HG02943 (cell line): ENCODE measurements at regions not wholly inside any gene's neighbourhood (a gene's known extent, or its start where the extent isn't known, plus 50 kb on each side); places are given as distances from the start of the nearest gene placed in this dataset.

Experiments used
- ATAC-seq: cut with Tn5 transposase; IDR thresholded peaks from one replicate; pipeline ENCODE4 v1.9.1; 2021; ENCODE audit warnings: mild to moderate bottlenecking, low read depth, moderate library complexity; ENCODE audit not compliant: unreplicated experiment

DNA sequence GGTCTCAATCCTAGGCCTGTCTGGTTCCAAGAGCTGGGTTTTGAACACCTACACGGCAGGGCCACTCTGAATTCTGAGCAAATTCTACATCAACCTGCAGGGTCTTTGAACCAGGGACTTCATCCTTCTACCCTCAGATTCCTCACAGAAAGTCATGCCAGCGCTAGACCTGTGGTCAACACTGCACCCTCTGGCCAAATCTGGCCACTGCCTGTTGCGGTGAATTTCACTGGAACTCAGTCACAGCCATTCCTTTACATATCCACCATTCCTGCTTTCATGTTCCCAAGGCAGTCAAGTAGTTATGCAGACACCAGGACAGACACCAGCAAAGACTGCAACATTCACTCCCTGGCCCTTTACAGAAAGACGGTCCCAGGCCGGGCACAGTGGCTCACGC lies 144.6 kb downstream of the C16orf95 start:
- no peak for ATAC-seq

DNA sequence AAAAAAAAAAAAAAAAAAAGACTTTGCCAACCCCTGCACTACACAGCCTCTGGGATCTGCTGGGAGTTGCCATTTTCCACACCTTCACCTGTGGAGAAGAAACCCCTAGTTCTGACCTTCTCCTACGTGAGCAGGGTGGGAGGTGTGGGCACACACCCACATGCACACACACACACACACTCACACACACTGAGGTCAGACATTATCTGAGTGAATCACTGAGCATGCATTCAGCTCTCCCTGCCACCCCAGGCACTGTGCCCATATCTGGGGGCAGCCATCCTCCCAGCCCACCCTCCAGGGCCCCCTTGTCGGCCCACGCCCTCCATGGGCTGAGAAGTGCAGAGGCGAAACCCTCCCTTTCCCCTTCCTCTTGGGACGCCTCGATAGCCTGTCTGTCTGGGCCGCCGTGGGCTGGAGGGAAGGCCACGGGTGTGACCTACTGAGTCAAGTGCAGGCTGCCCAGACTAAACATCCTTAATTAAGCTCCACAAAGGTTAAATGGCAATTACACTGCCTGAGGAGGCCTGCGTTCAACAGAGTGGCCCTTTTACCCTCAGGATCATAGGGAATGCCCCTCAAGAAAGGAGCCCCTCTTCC lies 143.8 kb downstream of the C16orf95 start:
- no peak for ATAC-seq

DNA sequence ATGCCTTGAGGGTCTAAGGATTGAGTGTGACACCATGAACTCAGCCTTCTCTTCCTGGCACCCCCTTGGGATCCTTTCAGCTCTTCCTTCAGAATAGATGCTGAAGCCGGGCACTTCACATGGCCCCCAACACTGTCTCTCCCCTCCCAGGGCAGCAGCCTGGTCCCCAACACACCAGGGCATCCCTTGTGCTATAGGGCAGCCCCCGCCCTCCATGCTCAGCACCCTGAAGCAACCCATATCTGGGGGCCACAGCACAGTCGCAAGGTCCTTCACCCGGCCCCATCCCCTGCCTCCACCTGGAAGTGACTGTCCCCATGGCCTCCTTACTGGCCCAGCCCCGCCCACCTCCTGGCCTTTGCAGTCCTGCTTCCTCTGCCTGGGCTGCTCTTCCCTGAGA lies 143.1 kb downstream of the C16orf95 start:
- ATAC-seq, result no peak

DNA sequence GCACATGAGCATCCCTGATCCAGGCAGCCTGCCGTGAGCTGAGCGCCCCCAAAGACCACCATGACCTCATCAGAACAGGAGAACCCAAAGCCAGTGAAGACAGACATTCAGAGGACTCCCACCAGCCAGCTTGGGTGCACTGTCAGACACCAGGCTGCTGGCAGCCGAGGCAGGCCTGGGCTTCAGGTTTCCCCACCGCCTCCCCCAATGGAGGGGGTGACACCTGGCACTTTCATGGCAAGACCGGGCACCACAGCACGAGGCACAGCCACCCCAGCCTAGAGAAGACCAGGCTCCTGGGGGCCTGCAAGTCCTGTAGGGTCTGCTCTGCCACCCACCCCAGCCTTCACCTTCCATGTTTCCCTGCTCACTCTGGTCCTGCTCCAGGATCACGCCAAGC lies 140.5 kb downstream of the C16orf95 start:
- ATAC-seq, result no peak

DNA sequence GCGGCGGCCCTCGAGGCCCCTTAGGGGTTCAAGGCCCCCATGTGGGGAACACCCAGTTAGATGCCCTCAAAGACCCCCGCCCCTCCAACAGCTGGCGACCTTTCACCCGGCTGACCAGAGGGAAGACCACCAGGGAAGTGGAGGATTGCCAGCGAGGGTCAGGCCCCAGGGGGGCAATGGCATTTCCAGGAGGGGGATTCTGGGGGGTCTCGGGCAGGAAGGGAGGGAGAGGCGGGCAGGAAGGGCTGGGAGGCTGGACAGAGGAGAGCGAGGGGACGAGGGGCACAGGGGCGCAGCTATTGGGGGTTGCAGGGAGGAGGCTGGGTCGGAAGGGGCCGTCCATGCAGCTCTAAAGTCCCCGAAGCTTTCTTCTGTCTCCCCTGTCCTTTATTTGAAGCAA lies 139.5 kb downstream of the C16orf95 start:
- ATAC-seq, result no peak

DNA sequence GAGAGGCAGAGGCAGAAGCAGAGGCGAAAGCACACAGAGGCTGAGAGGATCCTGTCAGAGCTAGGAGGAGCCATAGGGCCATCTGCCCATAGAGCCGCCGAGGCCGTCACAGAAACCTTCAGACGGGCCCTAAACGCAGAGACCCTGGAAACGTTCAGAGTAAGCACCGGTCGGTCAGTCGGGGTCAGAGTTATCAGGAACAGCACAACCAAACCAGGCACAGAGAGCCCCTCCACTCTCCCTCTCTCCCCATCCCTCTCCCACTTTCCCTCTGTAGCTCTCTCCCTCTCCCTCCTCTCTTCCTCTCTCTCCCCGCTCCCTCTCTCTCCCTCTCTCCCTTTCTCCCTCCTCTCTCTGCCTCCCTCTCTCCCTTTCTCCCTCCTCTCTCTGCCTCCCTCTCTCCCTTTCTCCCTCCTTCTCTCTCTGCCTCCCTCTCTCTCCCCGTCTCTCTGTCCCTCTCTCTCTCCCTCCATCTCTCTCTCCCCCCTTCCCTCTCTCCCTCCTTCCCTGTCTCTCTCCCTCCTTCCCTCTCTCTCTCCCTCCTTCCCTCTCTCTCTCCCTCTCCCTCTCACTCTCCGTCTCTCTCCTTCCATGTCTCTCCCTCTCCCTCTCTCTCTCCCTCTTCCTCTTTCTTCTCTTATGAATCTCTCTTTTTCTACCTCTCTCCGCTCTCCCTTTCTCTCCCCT lies 138.9 kb downstream of the C16orf95 start:
- no peak for ATAC-seq

DNA sequence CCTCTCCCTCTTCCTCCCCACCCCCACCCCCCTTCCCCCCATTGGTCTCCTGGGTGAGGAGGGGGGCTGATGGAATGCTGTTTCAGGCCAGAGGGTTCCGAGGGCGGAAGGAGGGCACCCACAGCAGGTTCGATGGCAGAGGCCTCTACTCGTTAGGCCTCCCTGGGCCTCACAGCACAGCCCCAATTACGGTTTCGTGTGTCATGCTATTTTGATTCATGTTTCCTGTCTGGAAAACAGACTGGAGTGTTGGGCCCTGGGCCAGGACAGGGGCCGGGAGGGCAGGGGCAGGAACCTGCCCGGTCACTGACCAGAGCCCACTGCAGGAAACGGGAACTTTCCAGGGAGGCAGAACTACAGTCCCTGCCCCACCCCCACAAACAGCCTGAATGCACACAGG lies 138.2 kb downstream of the C16orf95 start:
- ATAC-seq, result no peak

DNA sequence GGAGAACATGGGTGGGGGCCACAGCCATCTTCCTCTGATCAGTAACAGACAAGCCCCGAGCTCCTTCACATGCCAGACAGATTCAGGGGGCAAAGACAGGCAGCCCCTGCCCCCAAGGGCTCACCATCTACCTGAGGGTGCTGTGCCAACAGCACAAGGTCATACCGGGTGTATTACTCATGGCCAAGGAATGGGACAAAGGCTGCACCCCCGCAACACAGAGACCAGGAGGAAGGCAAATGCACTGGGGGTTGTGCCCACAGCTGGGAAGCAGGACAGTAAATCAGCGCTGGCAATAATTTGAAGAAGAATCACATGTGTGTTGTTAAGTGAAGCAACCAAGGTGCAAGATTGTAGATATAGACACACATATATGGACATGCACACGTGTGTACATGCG lies 137.1 kb downstream of the C16orf95 start:
- no peak for ATAC-seq

DNA sequence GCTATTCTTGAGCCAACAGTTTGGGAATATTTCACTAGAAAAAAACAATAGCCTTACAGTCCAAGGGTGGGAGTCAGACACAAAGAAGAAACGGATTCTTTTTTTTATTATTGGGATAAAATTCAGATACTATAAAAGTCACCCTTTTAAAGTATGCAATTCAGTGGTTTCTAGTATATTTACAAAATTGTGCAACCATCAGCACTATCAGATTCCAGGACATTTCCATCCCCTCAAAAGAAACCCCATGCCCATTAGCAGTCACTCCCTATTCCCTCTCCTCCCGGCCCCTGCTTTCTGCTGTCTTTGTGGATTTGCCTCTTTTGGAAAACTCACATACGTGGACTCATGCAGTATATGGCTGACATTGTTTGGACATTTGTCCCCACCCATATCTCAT lies 134.4 kb downstream of the C16orf95 start:
- no peak for ATAC-seq

DNA sequence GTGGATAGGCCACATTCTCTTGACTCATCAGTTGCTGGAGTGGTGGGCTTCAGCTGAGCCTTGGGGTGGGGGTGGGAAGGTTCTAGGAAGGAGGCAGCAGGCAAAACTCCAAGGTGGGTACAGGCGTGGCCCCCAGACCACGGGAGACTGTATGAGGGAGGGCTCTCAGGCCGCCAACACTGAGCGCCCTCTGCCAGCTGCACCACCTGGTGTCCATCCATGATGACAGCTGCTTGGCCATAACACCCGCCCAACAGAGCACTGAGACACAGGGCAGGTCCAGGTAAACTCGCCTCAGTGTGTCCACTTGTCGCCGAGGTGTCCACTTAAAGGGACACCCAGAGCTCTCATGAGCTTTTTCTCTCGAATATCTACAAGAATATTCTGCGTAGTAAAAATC lies 133.5 kb downstream of the C16orf95 start:
- ATAC-seq, result no peak

DNA sequence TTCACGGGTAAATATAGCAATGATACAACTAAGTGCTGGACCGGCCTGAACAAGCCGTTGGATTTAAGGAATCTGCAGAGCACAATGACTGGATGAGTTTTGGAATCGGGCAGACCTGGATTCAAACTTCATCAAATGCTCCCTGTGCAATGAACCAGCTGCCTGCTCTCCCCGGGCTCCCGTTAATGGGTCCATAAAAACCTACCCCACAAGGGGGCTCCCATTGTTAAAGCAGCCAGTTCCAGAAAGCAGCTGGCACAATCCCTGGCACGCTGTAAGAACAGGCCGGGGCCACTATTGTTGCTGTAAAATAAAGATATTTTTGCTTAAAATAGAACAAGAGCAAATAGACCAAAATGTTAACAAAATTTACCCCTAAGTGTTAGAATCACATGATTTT lies 131.9 kb downstream of the C16orf95 start:
- no peak for ATAC-seq

DNA sequence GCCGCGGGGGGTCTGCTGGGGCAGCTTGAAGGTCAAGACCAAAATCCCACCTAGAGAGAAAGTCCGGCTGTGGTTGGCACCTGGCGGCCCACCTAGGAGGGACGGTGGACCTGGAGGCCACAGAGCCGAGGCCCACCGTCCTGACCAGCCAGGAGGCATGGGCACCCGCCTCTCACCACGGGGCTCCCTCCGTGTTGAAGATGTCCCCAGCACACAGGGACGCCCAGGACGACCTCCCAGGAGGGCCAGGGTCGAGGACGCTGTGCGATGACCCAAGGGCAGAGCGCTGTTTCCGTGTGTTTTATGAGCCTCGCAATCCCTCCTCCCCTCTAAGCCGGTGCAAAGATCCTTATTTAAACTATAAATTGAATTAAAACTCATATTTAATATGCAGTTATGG lies 131.2 kb downstream of the C16orf95 start:
- ATAC-seq, result no peak

DNA sequence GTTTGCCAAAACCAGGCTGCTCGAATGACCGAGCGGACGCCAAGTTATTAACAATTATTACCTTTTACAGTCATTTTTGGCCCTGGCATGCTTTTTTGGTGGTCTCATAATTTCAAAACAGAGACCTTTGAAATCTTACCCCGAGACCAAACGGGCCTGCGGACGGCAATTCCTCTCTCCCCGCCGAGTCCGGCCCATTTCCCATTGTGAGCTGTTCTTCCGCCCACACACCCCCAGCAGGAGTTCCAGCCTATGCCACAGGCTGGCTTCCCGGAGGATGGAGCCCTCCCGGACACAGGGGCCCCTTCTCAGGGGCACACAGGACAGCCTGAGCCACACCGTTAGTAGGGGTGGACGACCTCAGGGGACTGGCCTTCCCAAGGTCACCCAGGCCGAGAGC lies 130.7 kb downstream of the C16orf95 start:
- no peak for ATAC-seq

DNA sequence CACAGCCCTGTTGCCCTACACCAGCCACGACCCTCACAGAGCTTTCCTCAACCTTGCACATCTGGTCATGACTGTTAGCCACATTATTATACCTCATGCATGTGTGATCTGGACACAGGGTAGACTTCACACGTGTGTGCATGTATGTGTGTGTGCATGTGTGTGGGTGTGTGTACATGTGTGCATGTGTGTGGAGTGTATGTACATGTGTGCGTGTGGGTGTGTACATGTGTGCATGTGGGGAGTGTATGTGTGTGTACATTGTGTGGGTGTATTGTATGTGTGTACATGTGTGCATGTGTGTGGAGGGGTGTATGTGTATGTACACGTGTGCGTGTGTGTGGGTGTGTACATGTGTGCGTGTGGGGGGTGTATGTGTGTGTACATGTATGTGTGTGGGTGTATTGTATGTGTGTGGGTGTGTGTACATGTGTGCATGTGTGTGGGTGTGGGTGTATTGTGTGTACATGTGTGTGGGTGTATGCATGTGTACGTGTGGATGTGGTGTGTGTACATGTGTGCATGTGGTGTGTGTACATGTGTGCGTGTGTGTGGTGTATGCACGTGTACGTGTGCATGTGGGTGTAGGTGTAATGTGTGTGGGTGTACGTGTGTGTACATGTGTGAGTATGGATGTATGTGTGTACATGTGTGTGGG lies 130.2 kb downstream of the C16orf95 start:
- no peak for ATAC-seq

DNA sequence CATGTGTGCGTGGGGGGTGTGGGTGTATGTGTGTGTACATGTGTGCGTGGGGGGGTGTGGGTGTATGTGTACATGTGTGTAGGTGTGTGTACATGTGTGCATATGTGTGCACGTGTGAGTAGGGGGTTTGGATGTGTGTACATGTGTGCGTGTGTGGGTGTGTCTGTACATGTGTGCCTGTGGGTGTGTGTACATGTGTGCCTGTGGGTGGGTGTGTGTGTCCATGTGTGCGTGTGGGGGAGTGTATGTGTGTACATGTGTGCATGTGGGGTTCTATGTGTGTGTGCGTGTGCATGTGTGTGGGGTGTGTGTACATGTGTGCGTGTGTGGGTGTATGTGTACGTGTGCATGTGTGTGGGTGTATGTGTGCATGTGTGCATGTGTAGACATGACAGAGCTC lies 129.1 kb downstream of the C16orf95 start:
- no peak for ATAC-seq

DNA sequence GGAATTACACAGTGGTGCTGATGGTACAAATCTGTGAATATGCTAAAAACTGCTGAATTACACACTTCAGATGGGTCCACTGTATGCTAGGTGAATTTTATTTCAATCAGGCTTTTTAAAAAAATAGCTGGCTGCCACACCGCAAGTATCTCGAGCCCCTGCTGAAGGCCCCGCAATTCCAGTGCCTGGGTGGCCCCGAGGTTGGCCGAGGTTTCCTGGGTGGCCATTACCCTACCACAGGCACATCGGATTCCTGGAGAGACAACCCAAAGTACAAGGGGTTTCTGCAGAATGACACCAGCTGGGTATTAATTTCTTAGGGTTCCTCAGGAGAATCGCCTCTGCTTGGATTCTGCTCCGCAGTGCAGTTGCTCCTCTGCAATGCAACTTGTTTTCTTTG lies 127.8 kb downstream of the C16orf95 start:
- ATAC-seq, result no peak

DNA sequence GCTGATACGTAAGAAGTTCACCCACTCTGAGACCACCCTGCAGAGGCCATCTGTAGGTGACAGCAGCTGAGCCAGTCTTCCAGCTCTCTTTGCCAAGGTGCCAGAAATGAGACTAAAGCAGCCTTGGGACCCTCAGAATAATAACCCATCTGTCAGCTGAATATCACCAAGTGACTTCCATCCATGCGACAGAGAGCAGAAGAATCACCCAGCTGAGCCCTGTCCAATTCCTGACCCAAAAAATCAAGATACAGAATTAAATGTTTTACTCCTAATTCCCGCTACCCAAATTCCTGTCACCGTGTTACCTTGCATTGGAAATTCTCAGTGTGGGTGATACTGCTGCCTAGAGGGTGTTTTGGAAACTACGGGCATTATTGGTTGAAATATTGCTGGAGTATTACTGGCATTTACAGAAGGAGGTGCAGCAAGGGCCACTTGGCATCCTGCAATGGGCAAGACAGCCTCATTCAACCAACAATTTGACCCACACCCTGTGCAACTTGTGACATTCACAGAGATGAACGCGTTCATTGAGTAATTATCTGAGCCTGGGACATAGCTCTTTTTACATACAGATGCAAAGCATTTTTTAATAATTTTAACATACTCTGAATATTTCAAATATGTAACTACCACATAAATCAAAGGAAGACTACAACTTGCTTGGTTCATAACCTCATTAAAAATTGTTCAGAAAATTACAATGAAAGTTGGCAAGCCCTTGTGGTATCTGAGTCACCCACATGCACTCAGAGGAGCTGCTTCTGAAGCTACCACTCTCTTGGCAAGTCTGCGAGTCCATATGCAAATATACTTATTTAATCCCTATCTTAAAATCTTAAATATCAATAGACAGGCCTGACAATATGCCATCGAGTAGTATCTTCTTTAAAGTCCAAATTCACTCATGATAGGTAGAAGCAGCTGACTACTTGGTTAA lies 126.6 kb downstream of the C16orf95 start:
- ATAC-seq, result no peak

DNA sequence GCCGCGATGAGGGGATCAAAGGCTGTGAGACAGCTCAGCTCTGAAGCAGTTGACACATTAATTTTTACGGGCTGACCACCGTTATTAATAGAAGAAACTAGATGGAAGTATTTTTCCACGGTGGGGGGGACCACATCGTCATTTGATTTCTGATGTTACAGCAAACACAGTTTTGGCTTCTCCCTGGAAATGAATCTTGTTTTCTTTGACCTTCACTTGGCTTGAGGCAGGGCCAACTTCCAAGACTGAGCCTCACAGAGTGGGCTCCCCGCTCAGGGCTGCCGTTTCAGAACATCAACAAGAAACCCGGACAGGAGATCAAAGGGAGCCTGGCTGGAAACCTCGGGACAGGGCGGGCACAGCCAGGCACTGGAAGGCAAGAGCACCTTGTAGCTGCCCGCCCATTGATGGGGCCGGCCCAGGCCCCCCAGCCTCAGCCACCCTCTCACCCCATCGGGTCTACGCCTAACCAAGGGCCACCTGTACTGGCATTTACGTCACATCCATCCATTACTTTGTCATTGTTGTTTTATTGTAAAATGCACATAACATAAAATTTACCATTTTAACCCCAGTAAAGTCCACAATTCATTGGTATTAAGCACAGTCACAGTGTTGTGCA lies 124.6 kb downstream of the C16orf95 start:
- no peak for ATAC-seq

DNA sequence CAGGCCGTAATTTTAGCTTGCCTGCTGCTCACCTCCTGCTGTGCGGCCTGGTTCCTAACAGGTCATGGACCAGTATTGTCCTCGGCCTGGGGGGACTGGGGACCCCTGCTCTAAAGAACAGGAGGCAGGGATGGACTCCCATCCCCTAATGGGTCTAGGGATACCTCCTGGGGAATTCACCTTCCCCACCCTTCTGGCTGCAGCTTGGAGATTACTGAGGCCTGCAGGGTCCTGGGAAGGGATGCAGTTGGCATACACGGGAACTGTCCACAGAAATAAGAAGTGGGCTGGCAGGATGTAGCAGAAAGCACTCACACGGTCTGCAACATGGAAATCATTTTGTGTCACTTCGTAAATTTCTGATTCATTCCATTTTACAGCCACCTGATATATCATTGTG lies 123.0 kb downstream of the C16orf95 start:
- no peak for ATAC-seq

DNA sequence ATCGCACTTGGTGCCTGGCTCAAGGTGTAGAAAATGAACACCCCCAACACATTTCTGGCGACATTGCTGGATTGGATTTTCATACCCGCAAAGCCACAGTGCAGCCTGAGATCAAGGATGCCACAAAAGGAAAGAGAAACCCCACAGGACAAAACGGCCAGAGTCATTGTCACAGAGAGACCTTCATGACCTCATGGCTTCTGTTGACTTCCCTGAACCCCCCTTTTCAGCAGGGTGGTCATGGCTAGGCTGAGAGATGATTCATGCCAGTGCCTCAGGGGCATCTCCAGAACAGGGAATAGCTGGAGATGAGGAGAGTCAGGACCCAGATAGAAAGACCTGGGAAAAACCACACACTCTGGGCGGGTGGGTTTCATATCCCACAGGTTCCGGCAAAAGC lies 122.0 kb downstream of the C16orf95 start:
- ATAC-seq, result no peak

DNA sequence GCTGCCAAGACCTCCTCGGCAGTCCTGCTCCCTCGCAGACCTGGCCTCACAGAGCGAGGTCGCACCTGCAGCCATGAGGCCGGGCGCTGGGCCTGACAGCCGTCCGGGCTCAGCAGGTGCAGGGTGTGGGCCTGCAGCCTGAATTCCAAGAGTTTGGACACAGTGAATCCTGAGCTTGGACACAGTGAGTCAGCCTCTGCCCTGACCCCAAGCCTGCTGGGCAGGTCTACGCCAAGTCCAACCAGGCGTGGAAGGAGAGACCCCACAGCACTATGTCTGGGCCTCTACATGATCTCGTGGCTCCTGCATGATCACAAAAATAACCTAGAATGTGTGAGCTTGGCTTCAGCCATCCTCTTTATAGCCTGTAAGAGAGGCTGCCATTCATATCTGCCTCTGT lies 121.0 kb downstream of the C16orf95 start:
- no peak for ATAC-seq
